H1 (cell line): ENCODE measurements at regions not wholly inside any gene's neighbourhood (a gene's known extent, or its start where the extent isn't known, plus 50 kb on each side); places are given as distances from the start of the nearest gene placed in this dataset.

Experiments used
- CHD7 ChIP-seq: fragments of 300-600 bp; sonication (generic); IDR thresholded peaks from 2 replicates; pipeline ENCODE4 v1.7.1; 2012; ENCODE audit warnings: low read length, moderate library complexity, mild to moderate bottlenecking, inconsistent platforms; ENCODE audit not compliant: insufficient replicate concordance
- HDAC2 ChIP-seq, 2 experiments: fragments of 300-600 bp in 1 of 2; sonication (generic) in 1 of 2; IDR thresholded peaks; 2 replicates each; pipeline ENCODE4 v1.6.1; 2011 to 2012; ENCODE audit warnings: low read depth in 2 of 2, low read length in 2 of 2, mild to moderate bottlenecking in 2 of 2, moderate library complexity in 2 of 2, borderline replicate concordance in 1 of 2, inconsistent platforms in 1 of 2
- POLR2A ChIP-seq, 2 experiments: IDR thresholded peaks; 1 replicate in 1 of 2; 2 replicates in 1 of 2; pipeline ENCODE4 v1.6.1; 2011; ENCODE audit warnings: low read depth in 2 of 2, low read length in 2 of 2, mild to moderate bottlenecking in 2 of 2; ENCODE audit errors: control extremely low read depth in 1 of 2
- RBBP5 ChIP-seq: IDR thresholded peaks from 2 replicates; pipeline ENCODE4 v1.7.1; 2012; ENCODE audit warnings: low read depth, mild to moderate bottlenecking, inconsistent platforms, low read length, moderate library complexity, borderline replicate concordance
- YY1 ChIP-seq: IDR thresholded peaks from 2 replicates; pipeline ENCODE4 v1.6.1; 2011; ENCODE audit warnings: low read depth, mild to moderate bottlenecking, low read length

GRCh38 chr16:5977329-5977728, 879.7 kb upstream of the EEF2KMT start (continued):
- TF ChIP-seq CHD7: no peak
- TF ChIP-seq RBBP5: no peak
- no peak for TF ChIP-seq HDAC2 (IDR thresholded peaks at IDR 0.05; ENCODE audit: borderline replicate concordance in 1 of 2, low read depth in 2 of 2, low read length in 2 of 2)
- TF ChIP-seq POLR2A (IDR thresholded peaks at IDR 0.05; ENCODE audit: control extremely low read depth in 1 of 2, low read depth in 2 of 2, low read length in 2 of 2): no peak
- TF ChIP-seq YY1: no peak
